ENCODE measurements at regions not wholly inside any gene's neighbourhood (a gene's known extent, or its start where the extent isn't known, plus 50 kb on each side); places are given as distances from the start of the nearest gene placed in this dataset.

DNA sequence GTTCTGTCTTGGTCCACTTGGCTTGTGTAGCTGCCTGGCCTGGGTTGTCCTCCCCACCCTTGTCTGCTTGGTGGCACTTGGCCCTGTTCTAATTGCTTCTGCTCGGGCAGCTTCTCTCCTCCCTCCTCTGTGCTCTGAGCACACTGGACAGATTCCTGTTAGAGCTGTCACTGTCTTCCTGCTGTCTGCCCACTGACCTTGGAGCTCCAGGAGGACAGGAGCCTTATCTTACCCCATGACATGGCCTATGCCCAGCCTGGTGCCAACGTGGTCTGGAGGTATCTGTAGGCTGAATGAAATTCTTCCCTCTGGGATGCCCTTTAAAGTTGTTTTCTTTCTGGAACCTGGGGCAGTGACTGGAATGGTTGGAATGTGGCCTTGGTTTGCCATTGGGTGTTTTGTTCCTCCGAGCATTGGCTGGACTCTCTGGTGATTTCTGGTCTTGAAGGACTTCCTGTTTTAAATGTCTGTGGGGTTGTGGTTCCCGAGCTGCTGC is 94.1 kb downstream of the FAM43A start:
- H3K4me3 Mint-ChIP-seq, result no peak overlapping the region
- no peak overlapping the region for H3T11ph ChIP-seq (ENCODE audit: low read length)

More for the DNA sequence above, 94.1 kb downstream of the FAM43A start:
- Histone ChIP-seq H4K20me1 (ENCODE audit: control insufficient read depth, insufficient read depth, insufficient read length) (no peaks in the 10 kb centered on the region), H3K79me1 (ENCODE audit: insufficient read depth, low read depth, low read length, poor library complexity, severe bottlenecking) (no peaks in the 10 kb centered on the region), H3K4ac (ENCODE audit: low read depth, low read length) (no peak overlapping the region), H3K4me1 (ENCODE audit: insufficient read depth, low read length) (0 out of 2 replicates have a peak, but pooled peaks cover 2% of the 10 kb centered on the region), H3K56ac (ENCODE audit: insufficient read length, low read depth, low read length) (no peak overlapping the region), H2BK20ac (ENCODE audit: low read depth, low read length, poor library complexity, severe bottlenecking) (no peak overlapping the region), H2AK5ac (ENCODE audit: insufficient read length, low read length) (no peak overlapping the region), H2BK5ac (ENCODE audit: insufficient read length, low read length) (no peak overlapping the region), H3K18ac (ENCODE audit: insufficient read length, low read depth, low read length) (no peak overlapping the region), H2BK12ac (ENCODE audit: insufficient read length, low read depth, low read length) (no peak overlapping the region), H3K27ac (ENCODE audit: insufficient read length, low read depth, low read length) (no peak overlapping the region), H3K14ac (ENCODE audit: insufficient read depth, low read length) (no peak overlapping the region), H3K9me3 (ENCODE audit: control insufficient read depth, low read depth, low read length) (no peaks in the 10 kb centered on the region), H4K8ac (replicated peaks; ENCODE audit: insufficient read length, low read depth, low read length) (no peak overlapping the region), H3K9ac (ENCODE audit: extremely low read depth, insufficient read length, low read length) (no peak overlapping the region), H2AFZ (ENCODE audit: low read length) (no peak overlapping the region), H4K5ac (ENCODE audit: insufficient read length, low read depth, low read length) (no peak overlapping the region), H2BK15ac (ENCODE audit: low read depth, low read length) (no peak overlapping the region), H3K4me2 (ENCODE audit: insufficient read depth, insufficient read length, low read length) (no peak overlapping the region), H2BK120ac (ENCODE audit: low read depth, low read length, poor library complexity, severe bottlenecking) (no peak overlapping the region), H3K27me3 (ENCODE audit: insufficient read depth, low read length) (no peaks in the 10 kb centered on the region), H3K23me2 (ENCODE audit: insufficient read length, low read depth, low read length, poor library complexity, severe bottlenecking) (no peaks in the 10 kb centered on the region), H4K91ac (ENCODE audit: insufficient read length, low read depth, low read length) (no peak overlapping the region), H3K23ac (ENCODE audit: insufficient read length, low read depth, low read length) (no peak overlapping the region), H3K79me2 (ENCODE audit: insufficient read depth, low read length) (no peaks in the 10 kb centered on the region)
- TF ChIP-seq, protein P1, sequence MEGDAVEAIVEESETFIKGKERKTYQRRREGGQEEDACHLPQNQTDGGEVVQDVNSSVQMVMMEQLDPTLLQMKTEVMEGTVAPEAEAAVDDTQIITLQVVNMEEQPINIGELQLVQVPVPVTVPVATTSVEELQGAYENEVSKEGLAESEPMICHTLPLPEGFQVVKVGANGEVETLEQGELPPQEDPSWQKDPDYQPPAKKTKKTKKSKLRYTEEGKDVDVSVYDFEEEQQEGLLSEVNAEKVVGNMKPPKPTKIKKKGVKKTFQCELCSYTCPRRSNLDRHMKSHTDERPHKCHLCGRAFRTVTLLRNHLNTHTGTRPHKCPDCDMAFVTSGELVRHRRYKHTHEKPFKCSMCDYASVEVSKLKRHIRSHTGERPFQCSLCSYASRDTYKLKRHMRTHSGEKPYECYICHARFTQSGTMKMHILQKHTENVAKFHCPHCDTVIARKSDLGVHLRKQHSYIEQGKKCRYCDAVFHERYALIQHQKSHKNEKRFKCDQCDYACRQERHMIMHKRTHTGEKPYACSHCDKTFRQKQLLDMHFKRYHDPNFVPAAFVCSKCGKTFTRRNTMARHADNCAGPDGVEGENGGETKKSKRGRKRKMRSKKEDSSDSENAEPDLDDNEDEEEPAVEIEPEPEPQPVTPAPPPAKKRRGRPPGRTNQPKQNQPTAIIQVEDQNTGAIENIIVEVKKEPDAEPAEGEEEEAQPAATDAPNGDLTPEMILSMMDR (conservative IDR thresholded peaks at IDR 0.05), result no peak
- Mint-ChIP-seq H3K36me3 (ENCODE audit: insufficient read depth in 1 of 3, low read depth in 3 of 3) (peaks cover 0 to 5% (median 5%) of the 10 kb centered on the region in 3 experiments; a peak in 2 of 7 replicates), H3K4me1 (peaks cover 20 to 23% of the 10 kb centered on the region in 2 experiments), H3K27ac (no peak overlapping the region; a peak in 1 of 7 replicates), H3K9me3 (peaks cover 0 to 3% of the 10 kb centered on the region in 2 experiments; a peak in 1 of 5 replicates), H3K27me3 (ENCODE audit: low read depth) (peaks cover 13% of the 10 kb centered on the region)
- WGBS (ENCODE audit: extremely low coverage, insufficient read length, low lambda C conversion rate), result no CpG with 5 or more reads among the region's 4 CpGs
- DNase-seq, result no peak
